HUES48 (cell line): ENCODE measurements at regions not wholly inside any gene's neighbourhood (a gene's known extent, or its start where the extent isn't known, plus 50 kb on each side); places are given as distances from the start of the nearest gene placed in this dataset.
"Not testable (repeated sequence)": the region's sequence is repeated elsewhere in the genome, so short reads cannot be mapped to it uniquely, and the experiment has no call there.

Experiments
- H3K27ac ChIP-seq: one replicate; pipeline ENCODE4 v1.7.0; 2013; ENCODE audit warnings: low read depth, low read length, inconsistent platforms
- H3K27me3 ChIP-seq: 2 replicates; pipeline ENCODE4 v1.6.1; 2013; ENCODE audit warnings: mild to moderate bottlenecking, low read length; ENCODE audit not compliant: control insufficient read depth, insufficient read depth
- H3K36me3 ChIP-seq: 2 replicates; pipeline ENCODE4 v1.6.1; 2013; ENCODE audit warnings: low read length; ENCODE audit not compliant: control insufficient read depth, insufficient read depth
- H3K4me1 ChIP-seq: 2 replicates; pipeline ENCODE4 v1.6.1; 2013; ENCODE audit warnings: mild to moderate bottlenecking, low read length; ENCODE audit not compliant: control insufficient read depth, insufficient read depth
- H3K4me3 ChIP-seq: 2 replicates; pipeline ENCODE4 v1.5.1; 2013; ENCODE audit warnings: mild to moderate bottlenecking, low read depth, low read length
- H3K9ac ChIP-seq: 2 replicates; pipeline ENCODE4 v1.6.1; 2013; ENCODE audit warnings: mild to moderate bottlenecking, low read depth, low read length, moderate library complexity
- H3K9me3 ChIP-seq: 2 replicates; pipeline ENCODE4 v1.6.1; 2013; ENCODE audit warnings: low read length; ENCODE audit not compliant: control insufficient read depth, insufficient read depth

DNA sequence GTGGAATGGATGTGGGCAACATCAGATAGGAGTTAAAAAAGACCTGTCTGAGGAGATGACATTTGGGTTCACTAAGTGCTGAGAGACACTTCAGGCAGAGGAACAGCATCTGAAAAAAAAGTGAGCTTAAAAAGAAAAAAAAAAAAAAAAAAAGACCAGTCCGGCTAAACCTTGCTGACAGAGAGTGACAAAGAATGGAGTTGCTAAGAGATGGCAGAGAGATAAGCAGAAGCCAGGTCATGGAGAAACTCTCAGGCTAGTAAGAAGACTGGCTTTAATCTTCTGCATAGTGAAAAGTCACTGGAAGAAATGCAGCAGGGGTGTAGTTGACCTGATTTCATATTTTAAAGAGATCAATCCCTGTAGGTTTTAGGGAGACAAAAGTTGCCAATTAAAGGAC lies 711.1 kb upstream of the SEMA3D start:
- no peaks in the 10 kb centered on the region for H3K36me3 ChIP-seq
- no peak overlapping the region for H3K4me3 ChIP-seq
- H3K9me3 ChIP-seq, result no peaks in the 10 kb centered on the region
- H3K27ac ChIP-seq, result no peak overlapping the region
- no peaks in the 10 kb centered on the region for H3K4me1 ChIP-seq
- no peak overlapping the region for H3K9ac ChIP-seq
- H3K27me3 ChIP-seq, result no peaks in the 10 kb centered on the region

DNA sequence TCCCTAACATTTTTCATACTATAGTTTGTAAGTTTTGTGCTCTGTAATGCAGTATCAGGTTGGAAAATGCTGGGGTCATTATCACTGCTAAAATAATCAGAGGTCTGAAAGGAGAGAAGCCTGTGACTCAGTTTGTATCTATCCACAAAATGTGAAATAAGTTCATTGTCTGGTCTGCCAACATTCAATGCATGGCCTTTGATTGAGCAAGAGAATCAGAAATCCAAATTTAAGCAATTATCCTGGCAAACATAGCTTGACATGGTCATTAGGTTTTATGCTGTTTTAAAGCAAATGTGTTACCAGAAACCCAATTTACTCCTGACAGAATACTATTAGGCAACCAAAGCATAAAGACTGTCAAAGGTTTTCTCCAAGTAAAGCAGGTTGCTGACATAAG lies 709.7 kb upstream of the SEMA3D start:
- H3K9me3 ChIP-seq, result no peaks in the 10 kb centered on the region
- H3K4me1 ChIP-seq, result no peaks in the 10 kb centered on the region
- no peak overlapping the region for H3K4me3 ChIP-seq
- no peaks in the 10 kb centered on the region for H3K36me3 ChIP-seq
- H3K9ac ChIP-seq, result no peak overlapping the region
- H3K27me3 ChIP-seq, result no peaks in the 10 kb centered on the region
- H3K27ac ChIP-seq, result no peak overlapping the region

GRCh38 chr7:85895835-85896234 lies 709.0 kb upstream of the SEMA3D start:
- Histone ChIP-seq H3K27ac (no peak overlapping the region), H3K27me3 (no peaks in the 10 kb centered on the region), H3K4me3 (no peak overlapping the region), H3K4me1 (no peaks in the 10 kb centered on the region), H3K36me3 (no peaks in the 10 kb centered on the region), H3K9me3 (no peaks in the 10 kb centered on the region), H3K9ac (no peak overlapping the region)

DNA sequence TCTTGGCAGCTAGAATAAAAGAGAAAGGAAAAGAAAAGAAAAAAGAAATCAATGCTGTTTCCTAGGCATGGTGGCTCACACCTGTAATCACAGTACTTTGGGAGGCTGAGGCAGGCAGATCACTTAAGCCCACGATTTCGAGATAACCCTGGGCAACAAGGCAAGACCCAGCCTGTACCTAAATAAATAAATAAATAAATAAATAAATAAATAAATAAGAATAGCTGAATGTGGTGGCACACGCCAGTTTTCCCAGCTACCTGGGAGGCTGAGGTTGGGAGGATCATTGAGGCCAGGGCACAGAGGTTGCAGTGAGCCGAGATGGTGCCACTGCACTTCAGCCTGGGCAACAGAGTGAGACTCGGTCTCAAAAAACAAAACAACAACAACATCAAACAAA lies 705.0 kb upstream of the SEMA3D start:
- H3K9ac ChIP-seq, H3K4me3 ChIP-seq, H3K4me1 ChIP-seq, H3K9me3 ChIP-seq, H3K27me3 ChIP-seq, H3K27ac ChIP-seq, H3K36me3 ChIP-seq: not testable (repeated sequence)

DNA sequence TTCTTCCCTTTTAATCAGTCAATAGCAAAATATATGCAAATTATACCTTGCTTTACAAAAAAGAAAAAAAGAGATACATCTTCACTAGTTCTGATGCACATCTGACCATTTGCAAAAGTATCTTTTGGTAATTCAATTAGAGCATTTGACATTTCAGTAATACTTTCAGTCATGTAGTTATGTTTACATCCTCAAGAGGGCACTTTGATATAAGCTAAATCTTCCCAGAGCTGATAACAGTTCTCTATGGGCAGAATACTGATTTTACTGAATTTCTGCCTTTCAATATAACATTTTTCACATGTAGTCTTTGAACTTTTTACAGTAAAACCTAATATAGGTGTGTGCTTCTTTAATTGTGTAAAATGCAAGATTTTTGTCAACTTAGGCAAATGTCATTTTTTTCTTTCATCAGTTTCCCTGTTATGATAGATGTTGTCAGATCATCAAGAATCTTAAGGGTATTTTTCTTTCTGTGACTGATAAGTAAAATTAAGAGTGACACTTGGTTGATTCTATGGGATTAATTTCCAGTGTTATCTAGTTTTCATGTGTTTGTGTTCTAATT lies 703.5 kb upstream of the SEMA3D start:
- Histone ChIP-seq H3K9me3 (no peaks in the 10 kb centered on the region), H3K4me1 (no peaks in the 10 kb centered on the region), H3K4me3 (no peak overlapping the region), H3K9ac (no peak overlapping the region), H3K27ac (no peak overlapping the region), H3K27me3 (no peaks in the 10 kb centered on the region), H3K36me3 (no peaks in the 10 kb centered on the region)

DNA sequence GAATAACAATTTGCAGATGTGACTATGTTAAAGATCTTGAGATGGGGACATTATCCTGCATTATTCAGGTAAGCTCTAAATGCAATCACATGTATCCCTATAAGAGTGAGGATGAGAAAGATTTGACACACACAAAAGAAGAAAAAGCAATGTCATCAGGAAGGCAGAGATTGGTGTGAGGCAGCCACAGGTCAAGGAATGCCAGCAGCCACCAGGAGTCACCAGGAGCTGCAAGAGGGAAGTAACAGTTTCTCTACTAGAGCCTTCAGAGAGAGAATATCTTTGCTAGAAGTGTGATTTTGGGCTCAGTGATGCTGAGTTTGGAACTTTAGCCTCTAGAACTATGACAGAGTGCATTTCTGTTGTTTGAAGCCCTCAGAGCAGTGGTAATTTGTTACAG lies 700.3 kb upstream of the SEMA3D start:
- no peaks in the 10 kb centered on the region for H3K27me3 ChIP-seq
- H3K9me3 ChIP-seq, result no peaks in the 10 kb centered on the region
- no peak overlapping the region for H3K9ac ChIP-seq
- H3K27ac ChIP-seq, result no peak overlapping the region
- no peak overlapping the region for H3K4me3 ChIP-seq
- no peaks in the 10 kb centered on the region for H3K36me3 ChIP-seq
- peaks cover 10% of the 10 kb centered on the region for H3K4me1 ChIP-seq

DNA sequence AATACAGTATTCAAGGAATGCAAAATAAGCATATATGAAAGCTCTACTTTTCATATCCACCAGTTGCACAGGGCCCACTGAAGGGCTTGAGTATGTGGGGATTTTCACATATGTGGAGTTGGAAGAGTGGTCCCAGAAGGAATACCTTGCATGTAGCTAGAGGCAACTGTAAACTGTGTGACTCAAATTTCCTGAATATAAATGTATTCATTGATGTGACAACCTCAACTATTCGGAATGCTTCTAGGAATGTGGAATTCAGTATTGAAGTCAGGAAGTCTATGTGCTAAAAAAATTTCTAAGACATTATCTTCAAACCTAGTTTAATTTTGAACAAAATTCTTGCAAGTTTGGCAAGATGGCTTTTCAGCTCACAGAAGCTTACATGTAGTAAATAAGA lies 695.5 kb upstream of the SEMA3D start:
- no peaks in the 10 kb centered on the region for H3K9me3 ChIP-seq
- no peak overlapping the region for H3K27ac ChIP-seq
- no peak overlapping the region for H3K4me3 ChIP-seq
- peaks cover 10% of the 10 kb centered on the region for H3K4me1 ChIP-seq
- no peak overlapping the region for H3K9ac ChIP-seq
- no peaks in the 10 kb centered on the region for H3K27me3 ChIP-seq
- no peaks in the 10 kb centered on the region for H3K36me3 ChIP-seq

GRCh38 chr7:85875398-85875797 lies 688.5 kb upstream of the SEMA3D start:
- H3K9ac ChIP-seq, result no peak overlapping the region
- no peaks in the 10 kb centered on the region for H3K27me3 ChIP-seq
- no peak overlapping the region for H3K4me3 ChIP-seq
- no peaks in the 10 kb centered on the region for H3K4me1 ChIP-seq
- no peaks in the 10 kb centered on the region for H3K9me3 ChIP-seq
- H3K36me3 ChIP-seq, result no peaks in the 10 kb centered on the region
- H3K27ac ChIP-seq, result no peak overlapping the region

GRCh38 chr7:85866540-85866939 lies 679.7 kb upstream of the SEMA3D start:
- H3K9ac ChIP-seq, result no peak overlapping the region
- H3K9me3 ChIP-seq, result no peaks in the 10 kb centered on the region
- no peak overlapping the region for H3K27ac ChIP-seq
- no peaks in the 10 kb centered on the region for H3K36me3 ChIP-seq
- no peak overlapping the region for H3K4me3 ChIP-seq
- no peaks in the 10 kb centered on the region for H3K27me3 ChIP-seq
- no peaks in the 10 kb centered on the region for H3K4me1 ChIP-seq

GRCh38 chr7:85851571-85852193 lies 664.8 kb upstream of the SEMA3D start:
- H3K4me3 ChIP-seq, result no peak overlapping the region
- no peaks in the 10 kb centered on the region for H3K36me3 ChIP-seq

GRCh38 chr7:85850381-85850780 lies 663.5 kb upstream of the SEMA3D start:
- Histone ChIP-seq H3K4me1 (no peaks in the 10 kb centered on the region), H3K36me3 (no peaks in the 10 kb centered on the region), H3K27me3 (no peaks in the 10 kb centered on the region), H3K9ac (no peak overlapping the region), H3K4me3 (no peak overlapping the region), H3K9me3 (no peaks in the 10 kb centered on the region), H3K27ac (no peak overlapping the region)

More at GRCh38 chr7:85851571-85852193, 664.8 kb upstream of the SEMA3D start:
- no peaks in the 10 kb centered on the region for H3K27me3 ChIP-seq
- H3K9ac ChIP-seq, result no peak overlapping the region
- no peaks in the 10 kb centered on the region for H3K4me1 ChIP-seq
- no peak overlapping the region for H3K27ac ChIP-seq
- no peaks in the 10 kb centered on the region for H3K9me3 ChIP-seq
